Natural killer cell treated with Interleukin-12 subunit alpha and Interleukin-12 subunit beta and Interleukin-15 and Interleukin-18, amount 100 ng/mL, for 72 hours (primary cell): ENCODE measurements at regions not wholly inside any gene's neighbourhood (a gene's known extent, or its start where the extent isn't known, plus 50 kb on each side); places are given as distances from the start of the nearest gene placed in this dataset.

Experiments used
- ATAC-seq, 2 donors: fragments of 150-1000 bp; cut with Tn5 transposase in 1 of 2; sonication (Bioruptor Pico), chemical (Tn5 transposase) in 1 of 2; 2 replicates each; pipeline ENCODE4 v1.10.0; 2021
- DNase-seq: peaks from one replicate; pipeline ENCODE4 v3.0.0; 2022; ENCODE audit warnings: low spot score
- H3K27ac Mint-ChIP-seq, 2 donors: 1 replicate in 1 of 2; 2 replicates in 1 of 2; pipeline ENCODE4 v1.8.0; 2022; ENCODE audit warnings: mixed read lengths in 2 of 2, mild to moderate bottlenecking in 1 of 2, moderate library complexity in 1 of 2
- H3K27me3 Mint-ChIP-seq, 2 donors: 1 replicate in 1 of 2; 2 replicates in 1 of 2; pipeline ENCODE4 v1.8.0; 2022; ENCODE audit warnings: mixed read lengths in 2 of 2
- H3K36me3 Mint-ChIP-seq: one replicate; pipeline ENCODE4 v1.8.0; 2022; ENCODE audit warnings: mixed read lengths
- H3K4me1 Mint-ChIP-seq, 2 donors: 1 replicate in 1 of 2; 2 replicates in 1 of 2; pipeline ENCODE4 v1.8.0; 2022; ENCODE audit warnings: low read depth in 2 of 2, mixed read lengths in 2 of 2, mild to moderate bottlenecking in 1 of 2
- H3K4me3 Mint-ChIP-seq: one replicate; pipeline ENCODE4 v1.8.0; 2022; ENCODE audit warnings: mixed read lengths
- H3K9me3 Mint-ChIP-seq: 2 replicates; pipeline ENCODE4 v1.8.0; 2022; ENCODE audit warnings: mixed read lengths

DNA sequence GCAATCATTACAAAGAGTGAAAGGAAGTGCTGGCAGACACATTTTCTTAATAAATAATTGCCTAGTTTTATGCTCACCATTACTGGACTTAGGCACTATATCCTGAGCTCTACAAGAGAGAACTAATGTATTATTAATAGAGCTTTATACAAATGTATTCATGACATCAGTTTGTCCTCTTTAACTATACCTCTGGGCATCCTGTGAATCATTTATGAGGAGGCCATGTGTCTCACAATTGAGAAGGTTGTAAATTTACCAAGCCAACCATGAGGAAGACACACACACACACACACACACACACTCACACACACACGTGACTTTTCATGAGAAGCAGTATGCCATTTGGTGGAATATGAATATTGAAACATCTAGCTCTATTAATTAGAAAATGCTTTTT lies 728.2 kb downstream of the ARAP2 start:
- H3K27ac Mint-ChIP-seq = no peak overlapping the region
- H3K4me1 Mint-ChIP-seq = no peaks in the 10 kb centered on the region
- no peaks in the 10 kb centered on the region for H3K36me3 Mint-ChIP-seq
- peaks cover 8% of the 10 kb centered on the region for H3K9me3 Mint-ChIP-seq
- no peaks in the 10 kb centered on the region for H3K27me3 Mint-ChIP-seq
- H3K4me3 Mint-ChIP-seq = no peak overlapping the region
- no peak for ATAC-seq
- no peak for DNase-seq

DNA sequence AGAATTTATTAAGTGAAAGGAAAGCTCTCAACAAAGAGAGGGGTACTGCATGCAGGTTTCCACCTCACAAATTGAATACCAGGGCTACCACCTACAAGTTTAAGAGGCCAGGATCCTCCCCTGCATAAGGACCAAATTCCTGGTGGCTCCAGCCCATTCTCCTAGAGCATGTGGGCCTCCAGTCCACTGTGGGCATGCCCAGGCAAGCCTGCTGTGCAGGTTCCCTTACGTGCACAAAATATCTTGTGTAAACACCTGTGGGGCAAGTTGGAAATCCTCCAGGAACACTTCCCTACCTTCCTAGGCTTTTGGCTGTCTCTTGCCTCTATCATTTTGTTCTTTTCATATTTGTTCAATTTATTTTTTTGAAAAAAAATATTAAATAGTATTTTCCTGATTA lies 724.3 kb downstream of the ARAP2 start:
- H3K4me3 Mint-ChIP-seq = no peak overlapping the region
- ATAC-seq (no peak), DNase-seq (no peak)
- H3K4me1 Mint-ChIP-seq = no peaks in the 10 kb centered on the region
- H3K27me3 Mint-ChIP-seq = no peaks in the 10 kb centered on the region
- no peak overlapping the region for H3K27ac Mint-ChIP-seq
- H3K9me3 Mint-ChIP-seq = peaks cover 9% of the 10 kb centered on the region
- no peaks in the 10 kb centered on the region for H3K36me3 Mint-ChIP-seq

DNA sequence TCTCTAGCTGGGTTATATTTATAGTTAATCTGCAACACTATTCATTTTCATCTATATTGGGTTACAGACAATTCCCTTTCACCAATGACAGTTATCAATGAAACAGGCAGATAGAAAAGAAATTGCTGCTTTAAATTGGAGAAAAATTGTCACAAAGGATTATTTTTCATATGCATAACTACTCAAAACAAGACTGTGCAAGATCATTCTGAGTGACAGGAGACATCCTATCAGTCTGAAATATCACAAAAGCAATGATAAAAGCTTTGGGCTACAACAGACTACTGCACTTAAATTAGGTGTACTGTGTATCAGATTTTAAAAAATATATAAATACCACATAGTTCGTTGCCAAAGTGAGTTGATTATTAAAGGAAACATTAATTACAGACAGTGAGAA lies 722.6 kb downstream of the ARAP2 start:
- DNase-seq (no peak), ATAC-seq (no peak)
- no peak overlapping the region for H3K27ac Mint-ChIP-seq
- H3K27me3 Mint-ChIP-seq = no peaks in the 10 kb centered on the region
- no peak overlapping the region for H3K4me3 Mint-ChIP-seq
- H3K4me1 Mint-ChIP-seq = no peaks in the 10 kb centered on the region
- H3K36me3 Mint-ChIP-seq = no peaks in the 10 kb centered on the region
- H3K9me3 Mint-ChIP-seq = peaks cover 9% of the 10 kb centered on the region

DNA sequence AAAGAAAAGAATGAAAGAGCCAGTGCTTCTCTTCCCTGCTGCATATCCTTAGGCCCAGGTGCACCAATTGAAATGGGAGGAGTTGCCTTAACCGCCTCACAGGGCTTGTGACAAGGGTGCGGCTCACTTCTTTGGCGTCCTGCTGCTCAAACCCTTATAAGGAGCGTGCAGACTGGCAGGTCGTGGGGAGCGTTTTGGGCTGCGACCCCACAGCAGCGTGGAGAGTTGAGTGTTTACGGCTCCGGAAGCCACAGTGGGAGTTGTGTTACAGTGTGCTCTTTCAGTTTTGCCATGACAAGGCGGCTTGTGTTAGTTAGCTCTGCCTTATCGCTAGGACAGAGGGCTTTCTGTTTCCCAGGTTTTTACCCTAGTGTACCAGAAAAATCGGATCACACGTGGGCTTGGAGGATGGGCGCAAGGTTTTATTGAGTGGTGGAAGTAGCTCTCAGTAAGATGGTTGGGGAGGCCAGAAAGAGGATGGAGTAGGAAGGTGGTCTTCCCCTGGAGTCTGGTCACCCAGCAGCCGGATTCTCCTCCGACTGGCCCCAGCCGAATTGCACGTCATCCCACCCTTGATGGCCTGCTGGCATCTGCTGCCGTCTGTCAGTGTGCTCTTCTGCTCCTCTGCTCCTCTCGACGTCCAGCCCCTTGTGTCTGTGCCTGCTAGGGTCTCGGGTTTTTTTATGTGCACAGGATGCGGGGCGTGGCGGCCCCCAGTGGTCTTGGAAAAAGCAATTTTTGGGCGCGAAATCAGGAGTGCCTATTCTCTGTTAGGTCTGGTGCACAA lies 718.9 kb downstream of the ARAP2 start:
- Mint-ChIP-seq H3K9me3 (peaks cover 12% of the 10 kb centered on the region), H3K4me3 (peak overlapping the region; percentile 9), H3K27me3 (no peaks in the 10 kb centered on the region), H3K27ac (peak overlapping the region in 1 of 2 donors; percentile 56), H3K4me1 (no peaks in the 10 kb centered on the region), H3K36me3 (no peaks in the 10 kb centered on the region)
- ATAC-seq = peak; percentile 78 to 92
- peak; percentile 60 for DNase-seq

DNA sequence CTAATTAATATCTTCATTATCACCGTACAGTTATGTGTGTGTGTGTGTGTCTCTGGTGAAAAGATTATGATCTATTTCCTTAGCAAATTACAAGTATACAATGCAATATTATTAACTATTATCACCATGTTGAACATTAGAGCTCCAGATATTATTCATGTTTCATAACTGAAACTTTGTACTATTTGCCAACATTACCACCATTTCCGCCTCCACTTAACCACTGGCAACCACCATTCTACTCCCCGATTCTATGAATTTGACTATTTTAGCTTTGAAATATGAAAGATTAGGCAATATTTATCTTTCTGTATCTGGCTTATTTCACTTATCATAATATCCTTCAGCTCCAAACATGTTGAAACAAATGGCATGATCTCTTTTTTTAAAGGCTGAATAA lies 717.9 kb downstream of the ARAP2 start:
- DNase-seq = no peak
- Mint-ChIP-seq H3K4me1 (no peaks in the 10 kb centered on the region), H3K36me3 (no peaks in the 10 kb centered on the region), H3K27ac (no peak overlapping the region), H3K27me3 (no peaks in the 10 kb centered on the region), H3K4me3 (no peak overlapping the region), H3K9me3 (peaks cover 9% of the 10 kb centered on the region)
- no peak for ATAC-seq

DNA sequence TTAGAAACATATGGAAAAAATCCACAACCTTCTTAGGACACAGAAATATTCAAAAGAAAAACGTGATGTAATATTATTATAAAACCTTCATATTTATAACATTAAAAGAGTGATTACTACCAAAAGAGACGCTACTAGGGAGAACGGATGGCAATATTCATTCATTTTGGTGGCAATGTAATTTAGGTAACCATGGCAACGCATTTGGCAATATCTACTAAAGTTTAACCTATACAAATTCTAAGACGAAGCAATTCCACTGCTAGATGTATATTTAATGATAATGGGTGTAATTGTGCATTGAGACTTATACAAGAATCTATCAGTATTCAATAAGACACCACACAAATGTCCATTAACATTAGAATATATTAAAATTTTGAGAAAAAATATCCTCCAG lies 709.4 kb downstream of the ARAP2 start:
- no peak overlapping the region for H3K4me3 Mint-ChIP-seq
- ATAC-seq = no peak
- no peak overlapping the region for H3K27ac Mint-ChIP-seq

DNA sequence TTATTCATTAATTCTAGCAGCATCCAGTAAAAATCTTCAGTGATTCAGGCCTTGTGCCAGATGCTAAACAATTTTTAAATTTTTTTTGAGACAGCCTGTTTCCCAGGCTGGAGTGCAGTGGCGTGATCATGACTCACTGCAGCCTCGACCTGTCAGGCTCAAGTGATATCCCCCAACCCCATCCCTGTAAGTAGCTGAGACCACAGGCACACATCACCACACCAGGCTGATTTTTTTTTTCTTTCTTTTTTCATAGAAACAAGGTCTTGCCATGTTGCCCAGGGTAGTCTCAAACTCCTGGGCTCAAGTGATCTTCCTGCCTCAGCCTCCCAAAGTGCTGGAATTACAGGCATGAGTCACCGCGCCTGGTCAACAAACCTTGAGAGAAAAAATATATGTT lies 705.5 kb downstream of the ARAP2 start:
- no peaks in the 10 kb centered on the region for H3K4me1 Mint-ChIP-seq
- ATAC-seq (no peak), DNase-seq (no peak)
- H3K27me3 Mint-ChIP-seq = no peaks in the 10 kb centered on the region
- H3K27ac Mint-ChIP-seq = no peak overlapping the region
- no peak overlapping the region for H3K4me3 Mint-ChIP-seq
- H3K9me3 Mint-ChIP-seq = peaks cover 13% of the 10 kb centered on the region
- H3K36me3 Mint-ChIP-seq = no peaks in the 10 kb centered on the region

More for the DNA sequence above, 709.4 kb downstream of the ARAP2 start:
- Mint-ChIP-seq H3K4me1 (no peaks in the 10 kb centered on the region), H3K27me3 (no peaks in the 10 kb centered on the region), H3K9me3 (peaks cover 4% of the 10 kb centered on the region), H3K36me3 (no peaks in the 10 kb centered on the region)
- DNase-seq = no peak

DNA sequence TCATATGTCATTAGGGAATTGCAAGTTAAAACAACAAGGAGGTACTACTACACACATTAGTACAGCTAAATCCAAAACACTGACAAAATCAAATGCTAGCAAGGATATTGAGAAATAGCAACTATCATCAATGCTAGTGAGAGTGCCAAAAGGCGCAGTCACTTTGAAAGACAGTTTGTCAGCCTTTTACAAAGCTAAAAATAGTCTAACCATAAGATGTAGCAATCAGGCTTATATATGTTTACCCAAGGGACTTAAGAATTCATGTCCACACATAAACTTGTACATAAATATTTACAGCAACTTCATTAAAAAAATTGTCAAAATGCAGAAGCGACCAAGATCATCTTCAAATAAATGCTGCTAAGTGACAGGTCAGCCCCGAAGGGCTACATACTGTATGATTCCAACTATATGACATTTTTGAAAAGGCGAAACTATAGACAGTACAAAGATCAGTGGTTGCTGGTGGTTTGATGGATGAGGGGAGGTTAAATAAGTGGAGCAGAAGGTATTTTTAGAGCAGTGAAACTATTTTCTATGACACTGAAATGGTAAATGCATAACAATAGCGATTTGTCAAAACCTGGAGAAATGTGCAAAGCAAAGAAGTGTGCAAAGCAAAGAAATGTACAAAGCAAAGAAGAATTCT lies 704.8 kb downstream of the ARAP2 start:
- H3K9me3 Mint-ChIP-seq = peaks cover 13% of the 10 kb centered on the region
- H3K27ac Mint-ChIP-seq = no peak overlapping the region
- H3K27me3 Mint-ChIP-seq = no peaks in the 10 kb centered on the region
- ATAC-seq = no peak
- no peaks in the 10 kb centered on the region for H3K4me1 Mint-ChIP-seq
- DNase-seq = no peak
- no peak overlapping the region for H3K4me3 Mint-ChIP-seq
- no peaks in the 10 kb centered on the region for H3K36me3 Mint-ChIP-seq

DNA sequence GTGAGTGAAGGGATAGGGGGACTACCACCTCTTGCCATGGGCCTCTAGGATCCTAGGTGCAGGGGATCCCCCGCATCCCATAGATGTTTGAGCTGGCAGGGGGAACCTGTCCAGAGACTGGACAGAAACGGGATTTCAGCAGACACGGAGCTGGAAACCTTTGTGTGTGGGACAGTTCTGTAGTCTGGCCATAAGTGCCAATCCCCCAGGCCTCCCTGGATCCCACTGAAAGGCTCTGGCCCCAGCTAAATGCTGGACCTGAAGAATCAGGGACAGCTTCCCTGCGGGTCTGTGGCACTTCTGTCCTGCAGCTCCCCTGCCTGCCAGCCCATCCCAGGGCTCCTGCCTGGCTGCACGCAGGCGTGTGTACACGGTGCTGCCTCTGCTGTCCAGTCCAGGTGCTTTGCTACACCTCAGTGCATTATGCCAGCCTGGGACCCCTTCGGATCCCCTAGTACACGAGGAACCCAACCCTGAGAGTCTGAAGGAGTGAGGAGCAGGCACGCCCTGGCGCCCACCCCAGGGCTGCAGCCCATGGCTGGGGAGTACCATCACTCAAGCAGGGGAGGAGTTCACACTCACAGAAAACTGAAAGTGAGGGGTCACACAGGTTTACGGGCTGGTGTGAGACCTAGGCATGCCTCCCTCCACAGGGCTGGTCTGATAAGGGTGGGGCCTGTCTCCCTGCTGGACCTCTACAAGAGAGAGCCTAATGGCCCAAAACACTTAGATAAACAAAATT lies 703.0 kb downstream of the ARAP2 start:
- no peaks in the 10 kb centered on the region for H3K4me1 Mint-ChIP-seq
- no peaks in the 10 kb centered on the region for H3K27me3 Mint-ChIP-seq
- no peak overlapping the region for H3K4me3 Mint-ChIP-seq
- DNase-seq (no peak), ATAC-seq (peak in 1 of 2 donors; percentile 38)
- H3K9me3 Mint-ChIP-seq = peaks cover 19% of the 10 kb centered on the region
- H3K27ac Mint-ChIP-seq = no peak overlapping the region
- H3K36me3 Mint-ChIP-seq = no peaks in the 10 kb centered on the region

DNA sequence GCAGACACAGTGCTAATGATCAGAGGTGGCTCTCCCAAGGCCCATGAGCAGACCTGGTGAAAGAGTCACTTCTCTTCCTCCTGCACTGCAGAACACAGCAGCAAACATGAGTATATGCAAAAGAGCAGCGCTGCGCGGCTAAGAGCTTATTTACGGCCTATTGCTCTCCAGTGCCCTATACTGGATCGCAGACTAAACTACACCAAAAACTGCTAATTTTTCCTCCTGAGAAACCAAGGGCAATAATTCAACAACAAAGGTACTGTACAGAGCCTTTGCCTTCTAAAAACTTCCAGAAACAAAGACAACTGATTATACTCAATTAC lies 702.5 kb downstream of the ARAP2 start:
- no peak for DNase-seq
- no peaks in the 10 kb centered on the region for H3K27me3 Mint-ChIP-seq
- no peak overlapping the region for H3K4me3 Mint-ChIP-seq
- H3K36me3 Mint-ChIP-seq = no peaks in the 10 kb centered on the region
- no peaks in the 10 kb centered on the region for H3K4me1 Mint-ChIP-seq
- ATAC-seq = no peak
- no peak overlapping the region for H3K27ac Mint-ChIP-seq
- peaks cover 19% of the 10 kb centered on the region for H3K9me3 Mint-ChIP-seq

DNA sequence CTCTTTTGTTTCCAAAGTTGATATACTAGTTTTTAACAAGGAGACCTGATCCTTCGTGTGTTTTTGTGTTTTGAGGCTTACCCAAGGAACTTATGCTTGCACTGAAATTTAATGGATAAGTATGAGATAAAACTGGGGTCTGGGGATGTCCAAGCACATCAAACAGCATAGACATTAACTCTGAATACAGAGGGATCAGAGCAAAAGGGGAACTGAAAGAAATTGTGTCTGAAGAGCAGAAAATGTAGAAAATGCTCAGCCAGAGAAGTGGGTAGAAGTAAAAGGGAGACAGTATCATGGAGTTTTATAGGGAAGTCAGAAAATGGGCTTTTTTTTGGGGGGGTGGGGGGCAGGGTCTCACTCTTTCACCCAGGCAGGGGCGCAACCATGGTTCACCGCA lies 695.4 kb downstream of the ARAP2 start:
- H3K4me3 Mint-ChIP-seq = no peak overlapping the region
- ATAC-seq (no peak), DNase-seq (no peak)
- peaks cover 6% of the 10 kb centered on the region for H3K9me3 Mint-ChIP-seq
- H3K27ac Mint-ChIP-seq = no peak overlapping the region
- H3K27me3 Mint-ChIP-seq = no peaks in the 10 kb centered on the region
- H3K4me1 Mint-ChIP-seq = no peaks in the 10 kb centered on the region
- no peaks in the 10 kb centered on the region for H3K36me3 Mint-ChIP-seq

DNA sequence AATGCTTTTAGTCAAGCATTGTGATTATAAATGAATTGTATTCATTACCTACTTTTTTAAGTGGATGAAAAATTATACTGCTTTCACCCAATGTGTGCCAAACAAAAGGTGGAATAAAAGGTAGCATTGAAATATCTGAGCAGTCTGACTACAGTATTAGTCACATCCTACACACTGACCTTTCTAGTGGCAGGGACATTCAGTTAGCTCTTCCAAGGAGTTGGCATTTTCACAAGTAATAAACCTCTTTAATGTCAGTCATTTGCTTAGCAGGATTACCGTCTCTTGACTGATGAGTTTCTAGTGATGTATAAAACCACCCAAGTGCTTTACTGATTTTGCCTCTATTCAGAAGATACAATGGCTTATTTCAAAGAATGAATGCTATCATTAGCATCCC lies 687.9 kb downstream of the ARAP2 start:
- H3K36me3 Mint-ChIP-seq = no peaks in the 10 kb centered on the region
- DNase-seq (no peak), ATAC-seq (no peak)
- no peak overlapping the region for H3K4me3 Mint-ChIP-seq
- no peaks in the 10 kb centered on the region for H3K27me3 Mint-ChIP-seq
- H3K9me3 Mint-ChIP-seq = no peaks in the 10 kb centered on the region
- no peaks in the 10 kb centered on the region for H3K4me1 Mint-ChIP-seq
- no peak overlapping the region for H3K27ac Mint-ChIP-seq

DNA sequence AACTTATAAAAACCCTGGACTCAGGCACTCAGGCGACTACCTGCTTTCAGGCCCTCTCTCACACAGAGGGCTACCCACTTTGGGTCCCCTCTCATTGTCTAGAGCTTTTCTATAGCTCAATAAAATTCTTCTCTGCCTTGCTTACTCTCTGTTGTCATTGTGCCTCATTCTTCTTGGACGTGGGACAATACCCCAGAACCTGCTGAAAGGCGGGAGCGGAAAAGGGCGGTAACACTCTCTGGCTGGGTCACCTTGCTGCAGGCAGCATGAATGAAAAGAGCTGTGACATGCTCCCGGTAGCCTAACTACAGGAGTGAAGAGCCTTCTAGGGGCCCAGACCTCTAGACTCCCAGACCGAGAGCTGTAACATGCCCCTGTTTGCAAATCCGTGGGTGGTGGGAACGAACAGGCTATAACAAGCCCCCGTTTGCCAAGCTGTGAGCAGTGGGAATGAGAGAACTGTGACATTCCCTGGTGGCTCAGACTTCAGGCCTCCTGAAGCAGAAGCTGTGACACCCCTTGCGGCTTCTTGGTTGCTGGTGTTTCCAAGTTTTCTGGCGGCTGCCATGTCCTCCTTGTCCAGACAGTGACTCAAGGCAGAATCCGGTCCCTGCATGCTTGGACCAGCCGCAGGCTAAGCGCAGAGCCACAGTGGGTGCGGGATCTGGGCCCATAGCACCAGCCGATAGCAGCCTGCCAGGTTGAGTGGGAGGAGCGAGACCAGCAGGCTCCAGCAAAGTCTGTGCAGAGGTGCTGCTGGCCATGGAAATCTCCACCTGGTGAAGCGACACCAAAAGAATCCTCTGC lies 684.6 kb downstream of the ARAP2 start:
- peak in 1 of 2 donors; percentile 33 for ATAC-seq
- Mint-ChIP-seq H3K27ac (no peak overlapping the region), H3K36me3 (no peaks in the 10 kb centered on the region), H3K4me3 (no peak overlapping the region), H3K9me3 (no peaks in the 10 kb centered on the region), H3K27me3 (no peaks in the 10 kb centered on the region), H3K4me1 (no peaks in the 10 kb centered on the region)
- no peak for DNase-seq

DNA sequence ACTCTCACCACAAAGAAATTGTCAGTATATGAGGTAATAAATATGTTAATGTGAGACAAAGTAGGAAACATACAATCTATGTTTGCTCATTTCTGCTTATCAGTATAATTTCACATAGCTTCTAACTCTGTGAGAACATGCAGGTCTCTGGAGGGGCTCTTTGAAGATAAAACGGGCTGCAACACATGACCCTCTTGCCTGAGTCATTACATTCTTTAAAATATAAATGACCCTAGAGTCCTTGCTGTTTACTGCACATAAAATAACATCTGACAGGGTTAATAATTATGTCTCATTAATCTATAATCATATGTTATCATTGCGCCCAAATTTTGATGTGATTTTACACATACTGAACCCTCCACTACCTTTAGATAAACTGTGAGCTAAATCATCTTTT lies 681.5 kb downstream of the ARAP2 start:
- Mint-ChIP-seq H3K4me3 (no peak overlapping the region), H3K27ac (no peak overlapping the region), H3K4me1 (no peaks in the 10 kb centered on the region), H3K36me3 (no peaks in the 10 kb centered on the region), H3K27me3 (no peaks in the 10 kb centered on the region), H3K9me3 (no peaks in the 10 kb centered on the region)
- ATAC-seq (no peak), DNase-seq (no peak)
